ENCODE measurements at regions not wholly inside any gene's neighbourhood (a gene's known extent, or its start where the extent isn't known, plus 50 kb on each side); places are given as distances from the start of the nearest gene placed in this dataset.

DNA sequence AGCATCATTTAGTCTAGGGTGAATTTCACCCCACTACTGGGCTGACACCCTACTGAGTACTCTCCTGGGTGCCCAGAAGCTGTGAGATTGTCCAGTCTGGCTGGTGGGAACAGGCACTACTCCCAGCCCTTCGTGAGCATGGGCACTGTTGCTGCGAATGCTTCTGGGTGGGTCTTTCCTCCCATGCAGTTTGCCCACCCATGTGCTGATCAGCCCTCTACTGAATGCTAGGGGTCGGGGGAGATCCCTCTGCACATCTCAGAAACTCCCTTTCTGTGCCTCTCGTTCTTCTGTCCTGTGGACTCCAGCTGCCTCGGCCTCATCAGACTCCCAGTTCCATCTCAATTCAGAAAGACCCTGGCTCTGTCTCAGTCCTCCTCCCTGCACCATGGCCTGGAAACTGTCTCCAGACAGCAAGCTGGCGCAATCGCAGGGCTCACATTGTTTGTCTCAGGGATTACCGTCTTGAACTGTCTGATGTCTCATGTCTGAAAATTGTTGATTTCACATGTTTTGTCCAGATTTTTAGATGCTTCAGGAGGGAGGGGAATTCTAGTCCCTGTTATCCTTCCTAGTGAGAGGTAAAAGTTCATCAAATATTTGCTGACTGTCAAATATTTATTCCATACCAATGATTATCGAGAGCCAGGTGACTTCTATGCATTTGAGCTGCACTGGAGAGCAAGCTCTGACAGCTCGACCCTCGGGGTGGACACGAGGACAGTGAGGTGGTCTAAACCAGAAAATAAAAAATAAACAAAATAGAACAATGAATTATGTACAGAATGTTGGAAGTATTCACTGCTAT, 316.6 kb upstream of the RTL1 start:
- peak; percentile 70 to 72 for DNase-seq (ENCODE audit: extremely low spot score in 2 of 2)
- intact Hi-C loops (cut with DNase I), result no loop called here

DNA sequence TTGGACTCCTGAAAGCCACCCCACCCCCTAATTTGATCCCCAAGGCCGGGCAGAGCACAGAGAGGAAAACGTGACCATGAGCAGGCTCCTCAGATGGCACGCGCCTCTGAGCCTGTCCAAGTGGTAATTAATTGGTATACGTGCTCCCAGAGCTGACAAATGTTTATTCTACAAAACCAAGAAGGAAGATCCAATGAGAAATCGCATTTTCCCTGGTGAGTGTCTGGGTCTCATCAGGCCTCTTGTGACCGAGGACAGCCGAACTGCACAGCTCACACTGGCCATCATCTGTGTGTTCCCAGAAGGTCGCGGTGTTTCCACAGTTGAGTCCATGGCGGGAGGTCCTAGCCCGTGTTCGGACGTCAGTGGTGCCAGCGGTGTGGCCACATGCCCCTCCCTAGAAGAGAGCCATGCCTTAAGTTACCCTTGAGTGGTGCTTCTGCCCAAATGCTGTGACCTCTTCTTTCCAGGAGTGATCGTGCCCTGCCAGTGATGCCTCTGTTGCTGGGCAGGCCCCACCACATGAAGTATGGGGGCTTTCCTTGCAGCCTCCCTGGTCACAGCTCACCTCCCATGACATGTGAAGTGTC, 317.5 kb upstream of the RTL1 start:
- Histone ChIP-seq H3K4me1 (peaks cover 6% of the 10 kb centered on the region), H3K27me3 (no peaks in the 10 kb centered on the region), H3K27ac (no peak overlapping the region), H3K36me3 (no peaks in the 10 kb centered on the region), H3K9me3 (no peaks in the 10 kb centered on the region), H3K4me3 (no peak overlapping the region)
- intact Hi-C loops (cut with DNase I), result no loop called here
- no peak for TF ChIP-seq POLR2AphosphoS5 (IDR thresholded peaks at IDR 0.05; ENCODE audit: insufficient read depth in 1 of 2, low read depth in 1 of 2)
- TF ChIP-seq, protein P1, sequence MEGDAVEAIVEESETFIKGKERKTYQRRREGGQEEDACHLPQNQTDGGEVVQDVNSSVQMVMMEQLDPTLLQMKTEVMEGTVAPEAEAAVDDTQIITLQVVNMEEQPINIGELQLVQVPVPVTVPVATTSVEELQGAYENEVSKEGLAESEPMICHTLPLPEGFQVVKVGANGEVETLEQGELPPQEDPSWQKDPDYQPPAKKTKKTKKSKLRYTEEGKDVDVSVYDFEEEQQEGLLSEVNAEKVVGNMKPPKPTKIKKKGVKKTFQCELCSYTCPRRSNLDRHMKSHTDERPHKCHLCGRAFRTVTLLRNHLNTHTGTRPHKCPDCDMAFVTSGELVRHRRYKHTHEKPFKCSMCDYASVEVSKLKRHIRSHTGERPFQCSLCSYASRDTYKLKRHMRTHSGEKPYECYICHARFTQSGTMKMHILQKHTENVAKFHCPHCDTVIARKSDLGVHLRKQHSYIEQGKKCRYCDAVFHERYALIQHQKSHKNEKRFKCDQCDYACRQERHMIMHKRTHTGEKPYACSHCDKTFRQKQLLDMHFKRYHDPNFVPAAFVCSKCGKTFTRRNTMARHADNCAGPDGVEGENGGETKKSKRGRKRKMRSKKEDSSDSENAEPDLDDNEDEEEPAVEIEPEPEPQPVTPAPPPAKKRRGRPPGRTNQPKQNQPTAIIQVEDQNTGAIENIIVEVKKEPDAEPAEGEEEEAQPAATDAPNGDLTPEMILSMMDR (IDR thresholded peaks at IDR 0.05), result no peak
- TF ChIP-seq POLR2A (IDR thresholded peaks at IDR 0.05), result no peak
- peak; percentile 47 to 74 for DNase-seq (ENCODE audit: extremely low spot score in 2 of 2)

More for the DNA sequence above, 316.6 kb upstream of the RTL1 start:
- H3K27me3 ChIP-seq, result no peaks in the 10 kb centered on the region
- TF ChIP-seq POLR2AphosphoS5 (IDR thresholded peaks at IDR 0.05; ENCODE audit: insufficient read depth in 1 of 2, low read depth in 1 of 2), result no peak
- TF ChIP-seq, protein P1 (IDR thresholded peaks at IDR 0.05), result no peak
- TF ChIP-seq POLR2A (IDR thresholded peaks at IDR 0.05), result no peak
- H3K9me3 ChIP-seq, result no peaks in the 10 kb centered on the region
- H3K4me3 ChIP-seq, result no peak overlapping the region
- no peaks in the 10 kb centered on the region for H3K36me3 ChIP-seq
- H3K4me1 ChIP-seq, result no peaks in the 10 kb centered on the region
- H3K27ac ChIP-seq, result no peak overlapping the region

DNA sequence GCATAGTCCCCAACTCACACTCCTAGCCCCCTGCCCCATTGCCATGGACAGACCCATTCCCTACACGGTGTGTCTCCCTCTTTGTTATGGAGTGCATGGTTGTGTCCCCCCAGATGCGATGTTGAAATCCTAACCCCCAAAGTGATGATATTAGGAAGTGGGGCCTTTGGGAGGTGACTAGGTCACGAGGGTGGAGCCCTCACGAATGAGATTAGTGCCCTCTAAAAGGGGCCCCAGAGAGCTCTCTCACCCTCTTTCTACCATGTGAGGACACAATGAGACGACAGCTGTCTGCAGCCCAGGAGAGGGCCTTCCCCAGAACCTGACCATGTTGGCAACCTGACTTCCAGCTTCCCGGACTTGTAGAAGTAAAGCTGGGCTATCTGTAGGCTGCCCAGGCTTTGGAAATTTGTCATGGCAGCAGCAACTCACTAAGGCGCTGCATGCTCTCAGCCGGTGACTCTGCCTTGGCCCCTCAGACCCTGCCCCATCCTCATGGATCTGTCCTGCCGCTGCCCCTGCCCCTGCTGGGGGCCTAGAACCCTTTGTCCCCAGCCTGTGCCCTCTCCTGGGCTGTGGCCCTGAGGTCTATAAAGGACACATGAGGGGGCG, 318.1 kb upstream of the RTL1 start:
- intact Hi-C loops (cut with DNase I), result no loop called here

DNA sequence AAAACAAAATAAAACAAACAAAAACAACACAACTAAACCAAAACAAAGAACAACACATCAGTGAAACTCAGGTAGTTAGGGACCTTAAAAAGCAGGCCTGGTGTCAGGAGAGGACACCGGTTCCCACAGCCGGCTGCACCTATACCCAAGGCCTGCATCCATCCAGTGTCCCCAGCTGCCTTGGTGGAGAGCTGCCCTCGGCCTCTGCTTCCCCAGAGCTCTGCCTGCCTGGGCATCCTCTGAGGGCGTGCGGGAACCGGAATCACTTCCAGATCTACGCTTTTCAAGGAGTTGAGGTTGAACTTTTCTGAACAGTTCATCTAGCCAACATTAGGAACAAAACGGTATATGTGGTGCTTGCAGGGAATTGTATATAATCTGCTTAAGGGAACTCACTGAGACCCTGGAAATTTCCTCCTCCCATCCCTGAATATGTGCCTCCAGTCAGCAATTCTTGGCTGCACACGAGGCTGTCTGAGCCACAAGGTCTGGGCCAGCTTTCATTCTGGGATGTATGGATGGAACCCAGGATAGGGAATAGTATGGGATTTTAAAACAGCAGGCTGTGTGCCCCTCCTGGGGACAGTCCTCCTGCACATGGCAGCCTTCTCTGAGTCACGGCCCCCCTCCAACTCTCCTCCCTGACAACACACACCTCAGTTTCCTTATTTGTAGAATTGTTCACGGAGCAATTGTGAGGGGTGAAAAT, 319.0 kb upstream of the RTL1 start:
- no peak overlapping the region for H3K27ac ChIP-seq
- intact Hi-C loops (cut with DNase I), result no loop called here
- TF ChIP-seq POLR2A (IDR thresholded peaks at IDR 0.05) (no peak), POLR2AphosphoS5 (IDR thresholded peaks at IDR 0.05; ENCODE audit: insufficient read depth in 1 of 2, low read depth in 1 of 2) (no peak)
- TF ChIP-seq, protein P1 (IDR thresholded peaks at IDR 0.05), result no peak
- DNase-seq (ENCODE audit: extremely low spot score in 2 of 2), result peak in 1 of 2 donors; percentile 55
- H3K4me1 ChIP-seq, result peaks cover 6% of the 10 kb centered on the region
- no peaks in the 10 kb centered on the region for H3K36me3 ChIP-seq
- H3K27me3 ChIP-seq, result no peaks in the 10 kb centered on the region
- no peak overlapping the region for H3K4me3 ChIP-seq
- no peaks in the 10 kb centered on the region for H3K9me3 ChIP-seq

More for the DNA sequence above, 318.1 kb upstream of the RTL1 start:
- Histone ChIP-seq H3K4me3 (no peak overlapping the region), H3K27me3 (no peaks in the 10 kb centered on the region), H3K9me3 (no peaks in the 10 kb centered on the region), H3K4me1 (peaks cover 6% of the 10 kb centered on the region), H3K36me3 (no peaks in the 10 kb centered on the region), H3K27ac (no peak overlapping the region)
- TF ChIP-seq POLR2A (IDR thresholded peaks at IDR 0.05) (no peak), POLR2AphosphoS5 (IDR thresholded peaks at IDR 0.05; ENCODE audit: insufficient read depth in 1 of 2, low read depth in 1 of 2) (no peak)
- TF ChIP-seq, protein P1 (IDR thresholded peaks at IDR 0.05), result no peak
- DNase-seq (ENCODE audit: extremely low spot score in 2 of 2), result peak; percentile 55 to 56

Data from vagina (tissue), 2 donors.